Fibroblast of villous mesenchyme (primary cell): ENCODE measurements at regions not wholly inside any gene's neighbourhood (a gene's known extent, or its start where the extent isn't known, plus 50 kb on each side); places are given as distances from the start of the nearest gene placed in this dataset.

Source experiments
- DNase-seq: peaks from one replicate; pipeline ENCODE4 v3.0.0-alpha.2; 2010; ENCODE audit warnings: low read depth
- H3K4me3 ChIP-seq: 2 replicates; pipeline ENCODE4 v1.5.1; 2011; ENCODE audit warnings: low read depth, mild to moderate bottlenecking, low read length
- TF ChIP-seq, protein P1 (sequence below): IDR thresholded peaks from 2 replicates; pipeline ENCODE4 v1.5.1; 2012; ENCODE audit warnings: low read depth, mild to moderate bottlenecking, low read length; ENCODE audit not compliant: insufficient read depth

DNA sequence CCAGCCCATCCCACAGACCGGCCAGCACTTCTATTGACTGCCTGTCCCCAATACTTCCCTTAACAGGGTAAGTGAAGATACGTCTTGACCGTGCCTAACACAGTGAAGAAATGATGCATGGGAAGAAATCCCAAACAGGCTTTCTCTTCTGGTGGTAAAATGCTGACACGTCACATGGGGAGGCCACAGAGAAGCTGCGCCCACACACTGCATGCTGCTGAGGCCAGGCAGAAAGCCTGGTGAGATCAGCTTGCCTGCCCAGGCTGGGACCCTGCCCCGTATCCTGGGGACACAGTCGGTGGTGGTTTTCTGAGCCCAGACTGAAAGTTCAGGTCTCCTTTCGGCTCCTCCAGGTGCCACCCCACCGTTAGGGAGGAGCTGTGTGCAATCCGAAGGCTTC is 356.3 kb upstream of the MGMT start:
- no peak overlapping the region for H3K4me3 ChIP-seq
- DNase-seq = no peak
- TF ChIP-seq, protein P1, sequence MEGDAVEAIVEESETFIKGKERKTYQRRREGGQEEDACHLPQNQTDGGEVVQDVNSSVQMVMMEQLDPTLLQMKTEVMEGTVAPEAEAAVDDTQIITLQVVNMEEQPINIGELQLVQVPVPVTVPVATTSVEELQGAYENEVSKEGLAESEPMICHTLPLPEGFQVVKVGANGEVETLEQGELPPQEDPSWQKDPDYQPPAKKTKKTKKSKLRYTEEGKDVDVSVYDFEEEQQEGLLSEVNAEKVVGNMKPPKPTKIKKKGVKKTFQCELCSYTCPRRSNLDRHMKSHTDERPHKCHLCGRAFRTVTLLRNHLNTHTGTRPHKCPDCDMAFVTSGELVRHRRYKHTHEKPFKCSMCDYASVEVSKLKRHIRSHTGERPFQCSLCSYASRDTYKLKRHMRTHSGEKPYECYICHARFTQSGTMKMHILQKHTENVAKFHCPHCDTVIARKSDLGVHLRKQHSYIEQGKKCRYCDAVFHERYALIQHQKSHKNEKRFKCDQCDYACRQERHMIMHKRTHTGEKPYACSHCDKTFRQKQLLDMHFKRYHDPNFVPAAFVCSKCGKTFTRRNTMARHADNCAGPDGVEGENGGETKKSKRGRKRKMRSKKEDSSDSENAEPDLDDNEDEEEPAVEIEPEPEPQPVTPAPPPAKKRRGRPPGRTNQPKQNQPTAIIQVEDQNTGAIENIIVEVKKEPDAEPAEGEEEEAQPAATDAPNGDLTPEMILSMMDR = no peak

- no peak for DNase-seq
- H3K4me3 ChIP-seq = no peak overlapping the region
- TF ChIP-seq, protein P1 = no peak
Measured at GRCh38 chr10:129111922-129112321, 355.1 kb upstream of the MGMT start.

DNA sequence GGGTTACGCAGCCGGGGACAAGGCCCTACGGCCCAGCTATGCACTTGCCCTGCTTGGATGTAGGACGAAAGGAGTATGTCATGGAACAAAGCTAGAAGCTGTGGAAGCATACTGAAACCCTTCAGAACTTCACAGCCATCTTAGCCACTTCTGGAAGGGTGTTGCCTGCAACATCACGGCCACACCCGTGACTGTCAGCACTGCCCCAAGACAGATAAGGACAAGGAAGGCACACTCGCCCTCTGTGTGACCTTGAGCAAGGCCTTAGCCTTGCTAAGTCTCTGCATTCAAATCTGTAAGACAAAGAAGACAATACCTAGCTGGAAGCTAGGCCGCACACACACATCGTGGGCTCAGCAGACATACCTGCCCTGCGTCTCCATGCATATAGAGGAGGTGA is 352.5 kb upstream of the MGMT start:
- DNase-seq = no peak
- TF ChIP-seq, protein P1 = no peak

GRCh38 chr10:129116371-129116770 is 350.7 kb upstream of the MGMT start:
- H3K4me3 ChIP-seq = no peak overlapping the region
- DNase-seq = no peak
- TF ChIP-seq, protein P1 = no peak

More for the DNA sequence above, 352.5 kb upstream of the MGMT start:
- H3K4me3 ChIP-seq = no peak overlapping the region

- H3K4me3 ChIP-seq = no peak overlapping the region
- no peak for DNase-seq
- TF ChIP-seq, protein P1 = no peak
Measured at GRCh38 chr10:129120441-129120840, 346.6 kb upstream of the MGMT start.

DNA sequence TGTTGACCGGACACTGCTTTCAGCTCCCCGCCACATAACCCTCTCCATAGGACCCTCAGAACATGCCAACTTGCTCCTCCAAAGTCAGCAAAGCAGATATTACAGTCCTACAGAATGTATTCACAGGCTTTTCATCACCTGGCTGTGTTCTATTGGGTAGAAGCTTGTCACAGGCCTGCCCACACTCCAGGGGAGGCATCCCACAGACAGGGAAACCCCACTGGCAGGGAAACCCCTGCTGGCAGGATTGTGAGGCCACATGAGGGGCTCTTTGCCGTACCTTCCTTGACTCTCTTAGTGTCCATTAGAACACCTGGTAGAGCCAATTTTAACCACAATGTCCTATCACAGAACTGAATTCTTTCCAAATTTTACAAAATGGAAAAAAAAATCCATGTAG is 344.2 kb upstream of the MGMT start:
- TF ChIP-seq, protein P1 = no peak
- no peak overlapping the region for H3K4me3 ChIP-seq
- no peak for DNase-seq

- no peak overlapping the region for H3K4me3 ChIP-seq
- no peak for DNase-seq
- TF ChIP-seq, protein P1 = no peak
Measured at GRCh38 chr10:129123428-129123827, 343.6 kb upstream of the MGMT start.
